ENCODE measurements at regions not wholly inside any gene's neighbourhood (a gene's known extent, or its start where the extent isn't known, plus 50 kb on each side); places are given as distances from the start of the nearest gene placed in this dataset.

DNA sequence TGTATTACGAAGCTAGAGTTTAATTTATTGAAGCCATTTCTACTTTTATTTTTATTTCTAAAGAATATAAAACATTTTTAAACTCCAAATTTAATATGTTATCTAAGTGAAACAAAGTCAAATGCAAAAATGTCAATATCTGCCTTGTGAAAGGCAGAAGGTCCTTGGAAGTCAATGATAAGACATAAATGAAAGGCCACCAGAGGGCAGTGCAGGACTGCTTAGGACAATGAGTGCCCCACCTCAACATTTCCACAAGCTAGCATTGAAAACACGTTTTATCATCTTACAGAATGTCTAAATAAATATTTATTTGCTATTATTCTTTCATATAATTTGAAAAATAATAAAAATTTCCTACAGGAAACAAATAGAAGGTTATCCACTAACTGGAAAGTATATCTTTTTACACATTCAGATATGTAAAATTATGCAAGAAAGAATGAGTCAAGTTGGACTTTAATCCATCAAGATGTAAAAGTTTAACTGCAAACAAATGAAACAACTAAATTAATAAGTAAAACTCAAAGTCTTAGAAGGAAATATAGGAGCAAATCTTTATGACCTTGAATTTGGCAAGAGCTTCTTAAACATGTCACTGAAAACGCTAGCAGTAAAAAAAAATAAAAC lies 140.1 kb upstream of the FMN2 start:
- H3K4me3 ChIP-seq (ENCODE audit: low read length): no peak overlapping the region
- TF ChIP-seq CTCF (conservative IDR thresholded peaks at IDR 0.05; ENCODE audit: low read length): peak; percentile 81
- DNase-seq (ENCODE audit: low read depth): peak; percentile 72

- no peak overlapping the region for H3K4me3 ChIP-seq (ENCODE audit: low read length)
- TF ChIP-seq CTCF (conservative IDR thresholded peaks at IDR 0.05; ENCODE audit: low read length): peak; percentile 52
- DNase-seq (ENCODE audit: low read depth): no peak
Observed at GRCh38 chr1:239952348-239953308, 139.1 kb upstream of the FMN2 start.

DNA sequence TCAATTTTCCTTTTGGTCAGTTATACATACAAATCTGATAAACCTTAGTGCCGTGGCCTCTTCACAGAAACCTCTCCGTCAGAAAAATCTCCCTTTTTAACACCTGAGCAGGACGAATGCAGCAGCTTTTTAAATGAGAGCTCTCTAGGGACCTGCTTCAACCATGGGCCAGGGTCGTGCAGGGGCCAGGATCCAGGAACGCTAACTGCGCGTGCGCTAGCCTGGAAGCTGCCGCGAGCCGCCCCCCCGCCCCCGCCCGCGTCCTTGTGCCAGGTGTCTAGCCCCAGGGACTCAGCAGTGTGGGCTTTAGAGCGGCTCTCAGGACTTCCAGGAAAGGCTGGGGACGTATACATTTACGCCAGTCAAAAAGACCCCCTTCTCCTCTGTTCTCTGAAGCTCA lies 136.8 kb upstream of the FMN2 start:
- H3K4me3 ChIP-seq (ENCODE audit: low read length): no peak overlapping the region
- DNase-seq (ENCODE audit: low read depth): no peak
- no peak for TF ChIP-seq CTCF (conservative IDR thresholded peaks at IDR 0.05; ENCODE audit: low read length)

- DNase-seq (ENCODE audit: low read depth): no peak
- H3K4me3 ChIP-seq (ENCODE audit: low read length): no peak overlapping the region
- TF ChIP-seq CTCF (conservative IDR thresholded peaks at IDR 0.05; ENCODE audit: low read length): no peak
Observed at GRCh38 chr1:239955431-239955830, 136.3 kb upstream of the FMN2 start.

- no peak overlapping the region for H3K4me3 ChIP-seq (ENCODE audit: low read length)
- DNase-seq (ENCODE audit: low read depth): no peak
- TF ChIP-seq CTCF (conservative IDR thresholded peaks at IDR 0.05; ENCODE audit: low read length): no peak
Observed at GRCh38 chr1:239956263-239956662, 135.4 kb upstream of the FMN2 start.

DNA sequence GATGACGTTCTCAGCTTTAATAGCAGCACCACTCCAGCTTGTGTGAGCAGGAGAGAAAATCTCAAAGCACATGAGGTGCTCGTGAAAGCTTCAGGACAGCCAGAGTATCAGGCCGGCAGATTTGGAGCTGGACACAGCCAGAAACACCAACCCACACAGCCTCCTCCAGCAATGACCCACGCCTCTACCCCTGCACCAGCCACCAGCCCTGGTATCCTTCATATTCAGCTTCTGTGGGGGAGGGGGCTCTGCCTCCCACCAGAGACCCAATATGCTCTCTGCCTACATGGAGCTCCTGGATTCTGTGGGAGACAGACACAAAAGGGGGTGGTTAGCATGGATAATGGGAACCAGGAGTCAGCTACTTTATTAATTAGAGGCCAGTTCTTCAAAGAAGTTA lies 133.6 kb upstream of the FMN2 start:
- no peak overlapping the region for H3K4me3 ChIP-seq (ENCODE audit: low read length)
- TF ChIP-seq CTCF (conservative IDR thresholded peaks at IDR 0.05; ENCODE audit: low read length): no peak
- DNase-seq (ENCODE audit: low read depth): no peak

GRCh38 chr1:239960366-239960765 lies 131.3 kb upstream of the FMN2 start:
- no peak for DNase-seq (ENCODE audit: low read depth)
- no peak for TF ChIP-seq CTCF (conservative IDR thresholded peaks at IDR 0.05; ENCODE audit: low read length)
- no peak overlapping the region for H3K4me3 ChIP-seq (ENCODE audit: low read length)

Measured in AG10803 (cell line).